H9 (cell line): ENCODE measurements at regions not wholly inside any gene's neighbourhood (a gene's known extent, or its start where the extent isn't known, plus 50 kb on each side); places are given as distances from the start of the nearest gene placed in this dataset.
A peak's percentile ranks its signal among the peaks of the same experiment; 100 is the strongest.

Experiments used
- DNase-seq: peaks from one replicate; pipeline ENCODE4 v3.0.0-alpha.2; 2017
- H2AFZ ChIP-seq: one replicate; pipeline ENCODE4 v1.6.1; 2013; ENCODE audit warnings: mild to moderate bottlenecking, low read length, control low read depth, moderate library complexity
- H2AK5ac ChIP-seq: 2 replicates; pipeline ENCODE4 v1.6.1; 2013; ENCODE audit warnings: low read length, control low read depth, mixed read lengths; ENCODE audit not compliant: insufficient read length
- H2BK120ac ChIP-seq: one replicate; pipeline ENCODE4 v1.6.1; 2013; ENCODE audit warnings: low read depth, mild to moderate bottlenecking, low read length, control low read depth, inconsistent platforms; ENCODE audit not compliant: poor library complexity, severe bottlenecking
- H2BK12ac ChIP-seq: 2 replicates; pipeline ENCODE4 v1.6.1; 2013; ENCODE audit warnings: low read length, control low read depth, mixed read lengths, low read depth; ENCODE audit not compliant: insufficient read length
- H2BK15ac ChIP-seq: 2 replicates; pipeline ENCODE4 v1.6.1; 2013; ENCODE audit warnings: low read depth, low read length, control low read depth
- H2BK20ac ChIP-seq: one replicate; pipeline ENCODE4 v1.6.1; 2013; ENCODE audit warnings: low read depth, mild to moderate bottlenecking, low read length, control low read depth, inconsistent platforms; ENCODE audit not compliant: poor library complexity, severe bottlenecking
- H2BK5ac ChIP-seq: 2 replicates; pipeline ENCODE4 v1.6.1; 2013; ENCODE audit warnings: low read length, control low read depth, mixed read lengths; ENCODE audit not compliant: insufficient read length
- H3K14ac ChIP-seq: 2 replicates; pipeline ENCODE4 v1.6.1; 2013; ENCODE audit warnings: low read length, control low read depth; ENCODE audit not compliant: insufficient read depth
- H3K18ac ChIP-seq: 2 replicates; pipeline ENCODE4 v1.6.1; 2013; ENCODE audit warnings: low read depth, mild to moderate bottlenecking, mixed read lengths, low read length, control low read depth; ENCODE audit not compliant: insufficient read length
- H3K23ac ChIP-seq: 2 replicates; pipeline ENCODE4 v1.6.1; 2013; ENCODE audit warnings: low read length, control low read depth, mixed read lengths, low read depth; ENCODE audit not compliant: insufficient read length
- H3K23me2 ChIP-seq: 2 replicates; pipeline ENCODE4 v1.6.1; 2013; ENCODE audit warnings: low read depth, mild to moderate bottlenecking, mixed read lengths, low read length, control low read depth; ENCODE audit not compliant: insufficient read length, poor library complexity, severe bottlenecking
- H3K27ac ChIP-seq: 2 replicates; pipeline ENCODE4 v1.5.1; 2013; ENCODE audit warnings: low read length, control low read depth, mixed read lengths, low read depth; ENCODE audit not compliant: insufficient read length
- H3K27me3 ChIP-seq: 2 replicates; pipeline ENCODE4 v1.6.1; 2013; ENCODE audit warnings: low read length, control low read depth, inconsistent platforms; ENCODE audit not compliant: insufficient read depth
- H3K4ac ChIP-seq: 2 replicates; pipeline ENCODE4 v1.6.1; 2013; ENCODE audit warnings: low read depth, mild to moderate bottlenecking, control low read depth, inconsistent platforms, low read length, moderate library complexity
- H3K4me1 ChIP-seq: 2 replicates; pipeline ENCODE4 v1.6.1; 2013; ENCODE audit warnings: low read length, control low read depth, inconsistent platforms; ENCODE audit not compliant: insufficient read depth
- H3K4me2 ChIP-seq: 2 replicates; pipeline ENCODE4 v1.6.1; 2013; ENCODE audit warnings: low read length, control low read depth, mixed read lengths; ENCODE audit not compliant: insufficient read length, insufficient read depth
- H3K56ac ChIP-seq: 2 replicates; pipeline ENCODE4 v1.6.1; 2013; ENCODE audit warnings: low read depth, mild to moderate bottlenecking, mixed read lengths, low read length, control low read depth; ENCODE audit not compliant: insufficient read length
- H3K79me1 ChIP-seq: 2 replicates; pipeline ENCODE4 v1.6.1; 2013; ENCODE audit warnings: low read depth, mild to moderate bottlenecking, moderate library complexity, low read length, control low read depth, inconsistent platforms; ENCODE audit not compliant: insufficient read depth, poor library complexity, severe bottlenecking
- H3K79me2 ChIP-seq: 2 replicates; pipeline ENCODE4 v1.6.1; 2013; ENCODE audit warnings: low read length, control low read depth, inconsistent platforms; ENCODE audit not compliant: insufficient read depth
- H3K9ac ChIP-seq: 2 replicates; pipeline ENCODE4 v1.6.1; 2013; ENCODE audit warnings: low read length, control low read depth, mixed read lengths; ENCODE audit not compliant: insufficient read length; ENCODE audit errors: extremely low read depth
- H3K9me3 ChIP-seq: one replicate; pipeline ENCODE4 v1.6.1; 2013; ENCODE audit warnings: low read depth, low read length, inconsistent platforms; ENCODE audit not compliant: control insufficient read depth
- H3T11ph ChIP-seq: one replicate; pipeline ENCODE4 v1.6.1; 2013; ENCODE audit warnings: mild to moderate bottlenecking, low read length, control low read depth, inconsistent platforms
- H4K20me1 ChIP-seq: one replicate; pipeline ENCODE4 v1.6.1; 2013; ENCODE audit not compliant: control insufficient read depth, insufficient read length, insufficient read depth
- H4K5ac ChIP-seq: 2 replicates; pipeline ENCODE4 v1.6.1; 2013; ENCODE audit warnings: low read depth, mild to moderate bottlenecking, mixed read lengths, low read length, control low read depth; ENCODE audit not compliant: insufficient read length
- H4K8ac ChIP-seq: replicated peaks from 2 replicates; pipeline ENCODE4 v1.6.1; 2013; ENCODE audit warnings: low read length, control low read depth, mixed read lengths, low read depth; ENCODE audit not compliant: insufficient read length
- H4K91ac ChIP-seq: 2 replicates; pipeline ENCODE4 v1.6.1; 2013; ENCODE audit warnings: low read depth, mild to moderate bottlenecking, moderate library complexity, mixed read lengths, low read length, control low read depth; ENCODE audit not compliant: insufficient read length
- H3K27ac Mint-ChIP-seq, 3 experiments: 2 replicates in 2 of 3; 3 replicates in 1 of 3; pipeline ENCODE4 v1.8.0; 2020 to 2021; ENCODE audit warnings: mixed read lengths in 3 of 3, mild to moderate bottlenecking in 1 of 3, moderate library complexity in 1 of 3
- H3K27me3 Mint-ChIP-seq: 2 replicates; pipeline ENCODE4 v1.8.0; 2021; ENCODE audit warnings: low read depth, mild to moderate bottlenecking, moderate library complexity, mixed read lengths
- H3K36me3 Mint-ChIP-seq, 3 experiments: 2 replicates in 2 of 3; 3 replicates in 1 of 3; pipeline ENCODE4 v1.8.0; 2020 to 2021; ENCODE audit warnings: low read depth in 3 of 3, mixed read lengths in 3 of 3; ENCODE audit not compliant: insufficient read depth in 1 of 3
- H3K4me1 Mint-ChIP-seq, 2 experiments: 2 replicates each; pipeline ENCODE4 v1.8.0; 2020; ENCODE audit warnings: mixed read lengths in 2 of 2
- H3K4me3 Mint-ChIP-seq, 2 experiments: 2 replicates in 1 of 2; 3 replicates in 1 of 2; pipeline ENCODE4 v1.8.0; 2020 to 2021; ENCODE audit warnings: mild to moderate bottlenecking in 2 of 2, mixed read lengths in 2 of 2, moderate library complexity in 1 of 2
- H3K9me3 Mint-ChIP-seq, 2 experiments: 2 replicates in 1 of 2; 3 replicates in 1 of 2; pipeline ENCODE4 v1.8.0; 2020; ENCODE audit warnings: mild to moderate bottlenecking in 2 of 2, mixed read lengths in 2 of 2, moderate library complexity in 1 of 2
- WGBS: extraction: QIAGEN DNeasy Blood & Tissue Kit; methylation state at CpG from one replicate; pipeline ENCODE4 v1.1.7; 2013; ENCODE audit warnings: missing lambda C conversion rate, low lambda C conversion rate, mixed read lengths; ENCODE audit not compliant: insufficient read length; ENCODE audit errors: extremely low coverage; 5-methylcytosine and 5-hydroxymethylcytosine counted together
- TF ChIP-seq, protein P1 (sequence below): fragments of 200-600 bp; sonication (generic); conservative IDR thresholded peaks from 3 replicates; pipeline ENCODE4 v1.8.0; 2021; ENCODE audit warnings: antibody characterized with exemption, mild to moderate bottlenecking

DNA sequence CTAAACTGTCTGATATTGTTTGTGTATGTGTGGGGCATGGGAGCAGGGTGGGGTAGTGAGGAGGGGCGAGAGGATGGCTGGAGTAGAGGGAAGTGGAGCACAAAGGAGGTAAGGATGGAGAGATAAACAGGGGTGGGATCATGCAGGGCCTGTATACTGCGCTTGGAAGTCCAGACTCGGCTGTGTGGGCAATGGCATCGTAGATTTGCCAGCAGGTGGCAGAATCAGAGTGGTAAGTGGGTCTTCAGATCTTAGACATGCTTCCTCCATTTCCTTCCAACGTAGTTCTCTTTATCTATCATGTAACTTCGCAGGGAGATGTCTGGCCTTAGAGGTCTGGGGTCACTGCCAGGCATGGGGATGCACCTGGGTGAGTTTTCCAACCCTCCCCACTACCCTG lies 155.5 kb downstream of the PDGFRA start:
- Histone ChIP-seq H3K23me2 (no peaks in the 10 kb centered on the region), H4K91ac (no peak overlapping the region), H2BK20ac (no peak overlapping the region), H2BK120ac (no peak overlapping the region), H3K9ac (no peak overlapping the region), H2BK15ac (no peak overlapping the region), H3T11ph (no peak overlapping the region), H4K8ac (no peak overlapping the region), H3K27me3 (no peaks in the 10 kb centered on the region), H2AFZ (no peak overlapping the region), H4K20me1 (no peaks in the 10 kb centered on the region), H3K79me1 (no peaks in the 10 kb centered on the region), H3K4me1 (no peaks in the 10 kb centered on the region), H2BK12ac (no peak overlapping the region), H3K18ac (no peak overlapping the region), H2AK5ac (no peak overlapping the region), H3K27ac (no peak overlapping the region), H3K9me3 (no peaks in the 10 kb centered on the region), H2BK5ac (no peak overlapping the region), H3K56ac (no peak overlapping the region), H4K5ac (no peak overlapping the region), H3K23ac (no peak overlapping the region), H3K4ac (no peak overlapping the region), H3K14ac (no peak overlapping the region), H3K4me2 (no peak overlapping the region), H3K79me2 (no peaks in the 10 kb centered on the region)
- Mint-ChIP-seq H3K27me3 (no peaks in the 10 kb centered on the region; the same call in 1 of the 2 replicates), H3K36me3 (no peaks in the 10 kb centered on the region; a peak in 1 of 7 replicates), H3K9me3 (peaks cover 2 to 4% of the 10 kb centered on the region in 2 experiments; a peak in 2 of 5 replicates), H3K27ac (no peak overlapping the region), H3K4me1 (peaks cover 0 to 3% of the 10 kb centered on the region in 2 experiments; a peak in 1 of 4 replicates), H3K4me3 (no peak overlapping the region)
- no CpG with 5 or more reads among the region's 6 CpGs for WGBS
- TF ChIP-seq, protein P1, sequence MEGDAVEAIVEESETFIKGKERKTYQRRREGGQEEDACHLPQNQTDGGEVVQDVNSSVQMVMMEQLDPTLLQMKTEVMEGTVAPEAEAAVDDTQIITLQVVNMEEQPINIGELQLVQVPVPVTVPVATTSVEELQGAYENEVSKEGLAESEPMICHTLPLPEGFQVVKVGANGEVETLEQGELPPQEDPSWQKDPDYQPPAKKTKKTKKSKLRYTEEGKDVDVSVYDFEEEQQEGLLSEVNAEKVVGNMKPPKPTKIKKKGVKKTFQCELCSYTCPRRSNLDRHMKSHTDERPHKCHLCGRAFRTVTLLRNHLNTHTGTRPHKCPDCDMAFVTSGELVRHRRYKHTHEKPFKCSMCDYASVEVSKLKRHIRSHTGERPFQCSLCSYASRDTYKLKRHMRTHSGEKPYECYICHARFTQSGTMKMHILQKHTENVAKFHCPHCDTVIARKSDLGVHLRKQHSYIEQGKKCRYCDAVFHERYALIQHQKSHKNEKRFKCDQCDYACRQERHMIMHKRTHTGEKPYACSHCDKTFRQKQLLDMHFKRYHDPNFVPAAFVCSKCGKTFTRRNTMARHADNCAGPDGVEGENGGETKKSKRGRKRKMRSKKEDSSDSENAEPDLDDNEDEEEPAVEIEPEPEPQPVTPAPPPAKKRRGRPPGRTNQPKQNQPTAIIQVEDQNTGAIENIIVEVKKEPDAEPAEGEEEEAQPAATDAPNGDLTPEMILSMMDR = peak; percentile 51; the same call in 2 of the 3 replicates
- DNase-seq = no peak
